GM12891 (cell line): ENCODE measurements at regions not wholly inside any gene's neighbourhood (a gene's known extent, or its start where the extent isn't known, plus 50 kb on each side); places are given as distances from the start of the nearest gene placed in this dataset.

Experiments used
- POLR2A ChIP-seq: IDR thresholded peaks from 2 replicates; pipeline ENCODE4 v1.6.1; 2011; ENCODE audit warnings: low read depth, low read length, control low read depth
- POLR2AphosphoS5 ChIP-seq: IDR thresholded peaks from 2 replicates; pipeline ENCODE4 v1.6.1; 2011; ENCODE audit warnings: low read depth, low read length, control low read depth
- TAF1 ChIP-seq: IDR thresholded peaks from 2 replicates; pipeline ENCODE4 v1.6.1; 2011; ENCODE audit warnings: low read depth, low read length, control low read depth

GRCh38 chr13:34343413-34343940 is 525.5 kb downstream of the RFC3 start:
- TF ChIP-seq POLR2A (no peak), TAF1 (no peak), POLR2AphosphoS5 (no peak)
